Liver (tissue), 8 donors: ENCODE measurements at regions not wholly inside any gene's neighbourhood (a gene's known extent, or its start where the extent isn't known, plus 50 kb on each side); places are given as distances from the start of the nearest gene placed in this dataset.

Source experiments
- DNase-seq: peaks from one replicate; pipeline ENCODE4 v3.0.0-alpha.2; 2017; ENCODE audit warnings: low spot score
- H3K27ac ChIP-seq, 2 donors: one replicate each; pipeline ENCODE4 v1.7.0; 2013; ENCODE audit warnings: inconsistent platforms in 2 of 2, low read length in 2 of 2, control low read depth in 1 of 2, low read depth in 1 of 2, mild to moderate bottlenecking in 1 of 2
- H3K27me3 ChIP-seq, 4 donors: one replicate each; pipeline versions ENCODE4 v1.6.1 to v1.7.0; 2013; ENCODE audit warnings: low read length in 3 of 4, inconsistent platforms in 1 of 4, mild to moderate bottlenecking in 1 of 4, moderate library complexity in 1 of 4; ENCODE audit not compliant: control insufficient read depth in 4 of 4, insufficient read depth in 4 of 4
- H3K36me3 ChIP-seq, 4 donors: one replicate each; pipeline versions ENCODE4 v1.6.1 to v1.7.0; 2013; ENCODE audit warnings: low read length in 3 of 4, mild to moderate bottlenecking in 3 of 4, low read depth in 1 of 4, moderate library complexity in 1 of 4; ENCODE audit not compliant: control insufficient read depth in 4 of 4, insufficient read depth in 3 of 4
- H3K4me1 ChIP-seq, 4 donors: one replicate each; pipeline versions ENCODE4 v1.6.1 to v1.7.0; 2013; ENCODE audit warnings: low read length in 3 of 4, mild to moderate bottlenecking in 3 of 4, moderate library complexity in 1 of 4; ENCODE audit not compliant: control insufficient read depth in 4 of 4, insufficient read depth in 4 of 4
- H3K4me3 ChIP-seq, 3 donors: one replicate each; pipeline versions ENCODE4 v1.6.1 to v1.7.0; 2013; ENCODE audit warnings: low read length in 3 of 3, control low read depth in 1 of 3, low read depth in 1 of 3, mild to moderate bottlenecking in 1 of 3
- H3K9ac ChIP-seq, 2 donors: one replicate each; pipeline ENCODE4 v1.7.0; 2013; ENCODE audit warnings: low read length in 2 of 2, mild to moderate bottlenecking in 2 of 2, moderate library complexity in 2 of 2, control low read depth in 1 of 2, low read depth in 1 of 2
- H3K9me3 ChIP-seq, 4 donors: one replicate each; pipeline versions ENCODE4 v1.6.1 to v1.7.0; 2013; ENCODE audit warnings: low read length in 3 of 4; ENCODE audit not compliant: control insufficient read depth in 4 of 4
- ATF3 ChIP-seq: IDR thresholded peaks from 2 replicates; pipeline ENCODE4 v1.6.1; 2016; ENCODE audit warnings: antibody characterized with exemption
- CTCF ChIP-seq: fragments of 150-350 bp; IDR thresholded peaks from 2 replicates; pipeline ENCODE4 v1.5.1; 2017; ENCODE audit warnings: improper control_type of control experiment, low read depth, low read length; ENCODE audit not compliant: missing input control
- FOXA2 ChIP-seq: IDR thresholded peaks from 2 replicates; pipeline ENCODE4 v1.6.1; 2016; ENCODE audit warnings: antibody characterized with exemption
- GABPA ChIP-seq, 2 donors: IDR thresholded peaks in 1 of 2; conservative IDR thresholded peaks in 1 of 2; 2 replicates each; pipeline ENCODE4 v1.6.1; 2016; ENCODE audit warnings: antibody characterized with exemption in 2 of 2, mild to moderate bottlenecking in 1 of 2, moderate library complexity in 1 of 2
- HNF4A ChIP-seq, 2 donors: conservative IDR thresholded peaks; 2 replicates each; pipeline ENCODE4 v1.6.1; 2016; ENCODE audit warnings: antibody characterized with exemption in 2 of 2, mild to moderate bottlenecking in 2 of 2
- HNF4G ChIP-seq: IDR thresholded peaks from 2 replicates; pipeline ENCODE4 v1.6.1; 2016; ENCODE audit warnings: antibody characterized with exemption
- JUND ChIP-seq, 2 donors: IDR thresholded peaks; 2 replicates each; pipeline ENCODE4 v1.6.1; 2016; ENCODE audit warnings: antibody characterized with exemption in 2 of 2
- MAX ChIP-seq: IDR thresholded peaks from 2 replicates; pipeline ENCODE4 v1.6.1; 2016; ENCODE audit warnings: antibody characterized with exemption
- NR2F2 ChIP-seq: IDR thresholded peaks from 2 replicates; pipeline ENCODE4 v1.6.1; 2016; ENCODE audit warnings: antibody characterized with exemption
- RAD21 ChIP-seq, 2 donors: IDR thresholded peaks; 2 replicates each; pipeline ENCODE4 v1.6.1; 2016; ENCODE audit warnings: antibody characterized with exemption in 2 of 2, mild to moderate bottlenecking in 2 of 2
- RXRA ChIP-seq, 2 donors: IDR thresholded peaks; 2 replicates each; pipeline ENCODE4 v1.6.1; 2017 to 2018; ENCODE audit warnings: antibody characterized with exemption in 2 of 2, mild to moderate bottlenecking in 1 of 2
- SP1 ChIP-seq: IDR thresholded peaks from 2 replicates; pipeline ENCODE4 v1.6.1; 2018; ENCODE audit warnings: antibody characterized with exemption, mild to moderate bottlenecking
- TAF1 ChIP-seq: conservative IDR thresholded peaks from 2 replicates; pipeline ENCODE4 v1.6.1; 2016; ENCODE audit warnings: antibody characterized with exemption, mild to moderate bottlenecking
- WGBS: extraction: QIAGEN DNeasy Blood & Tissue Kit; methylation state at CpG from one replicate; pipeline ENCODE4 v1.1.7; 2013; 5-methylcytosine and 5-hydroxymethylcytosine counted together
- donor health status: healthy.
- donor health status: healthy.
- donor health status: healthy.
- donor health status: healthy.
- donor health status: healthy.

GRCh38 chr9:79140751-79141150 is 431.0 kb upstream of the TLE4 start:
- Histone ChIP-seq H3K36me3 (no peaks in the 10 kb centered on the region), H3K4me1 (no peaks in the 10 kb centered on the region), H3K4me3 (no peak overlapping the region), H3K9ac (no peak overlapping the region), H3K9me3 (no peaks in the 10 kb centered on the region), H3K27me3 (peaks cover 0 to 4% (median 1%) of the 10 kb centered on the region in 4 donors), H3K27ac (no peak overlapping the region)
- no peak for DNase-seq
- TF ChIP-seq GABPA (IDR thresholded peaks at IDR 0.05 in 1 of 2, conservative IDR thresholded peaks at IDR 0.05 in 1 of 2), result no peak
- no peak for TF ChIP-seq FOXA2
- no peak for TF ChIP-seq ATF3
- no peak for TF ChIP-seq HNF4A (conservative IDR thresholded peaks at IDR 0.05)
- TF ChIP-seq SP1, result no peak
- TF ChIP-seq NR2F2, result no peak
- no peak for TF ChIP-seq RAD21 (IDR thresholded peaks at IDR 0.05)
- TF ChIP-seq HNF4G, result no peak
- no peak for TF ChIP-seq TAF1
- no peak for TF ChIP-seq JUND (IDR thresholded peaks at IDR 0.05)
- 59% methylated on average over 1 of the region's 1 CpG for WGBS

GRCh38 chr9:79143211-79143610 is 428.6 kb upstream of the TLE4 start:
- no peaks in the 10 kb centered on the region for H3K4me1 ChIP-seq

GRCh38 chr9:79145442-79145841 is 426.3 kb upstream of the TLE4 start:
- 71% methylated on average over 6 of the region's 6 CpGs for WGBS
- Histone ChIP-seq H3K27ac (no peak overlapping the region), H3K9me3 (no peaks in the 10 kb centered on the region), H3K9ac (no peak overlapping the region), H3K27me3 (peaks cover 0 to 7% (median 2%) of the 10 kb centered on the region in 4 donors), H3K36me3 (no peaks in the 10 kb centered on the region), H3K4me1 (no peaks in the 10 kb centered on the region), H3K4me3 (no peak overlapping the region)
- DNase-seq, result no peak
- TF ChIP-seq NR2F2 (no peak), RAD21 (IDR thresholded peaks at IDR 0.05) (no peak), FOXA2 (no peak), CTCF (no peak)

More at GRCh38 chr9:79143211-79143610, 428.6 kb upstream of the TLE4 start:
- TF ChIP-seq RXRA (IDR thresholded peaks at IDR 0.05), result no peak
- TF ChIP-seq ATF3, result no peak
- no peak for TF ChIP-seq HNF4G
- no peak for TF ChIP-seq RAD21 (IDR thresholded peaks at IDR 0.05)
- no peak for TF ChIP-seq CTCF
- no peak for TF ChIP-seq FOXA2
- TF ChIP-seq MAX, result no peak
- no peak for TF ChIP-seq SP1
- no peak overlapping the region for H3K9ac ChIP-seq
- H3K27me3 ChIP-seq, result peaks cover 0 to 4% (median 2%) of the 10 kb centered on the region in 4 donors
- no peaks in the 10 kb centered on the region for H3K36me3 ChIP-seq
- no peak for DNase-seq
- H3K27ac ChIP-seq, result no peak overlapping the region
- no peaks in the 10 kb centered on the region for H3K9me3 ChIP-seq
- H3K4me3 ChIP-seq, result no peak overlapping the region
